DND-41 (cell line): ENCODE measurements at regions not wholly inside any gene's neighbourhood (a gene's known extent, or its start where the extent isn't known, plus 50 kb on each side); places are given as distances from the start of the nearest gene placed in this dataset.
"Not testable (repeated sequence)": the region's sequence is repeated elsewhere in the genome, so short reads cannot be mapped to it uniquely, and the experiment has no call there.

Experiments
- ATAC-seq: fragments of 200-7000 bp; cut with Tn5 transposase; 3 replicates; pipeline ENCODE4 v1.9.1; 2021; ENCODE audit warnings: low read depth; ENCODE audit not compliant: insufficient read depth
- DNase-seq: peaks from one replicate; pipeline ENCODE4 v3.0.0-alpha.2; 2020
- H2AFZ ChIP-seq: 2 replicates; pipeline ENCODE4 v1.6.0; 2012; ENCODE audit warnings: low read depth, low read length
- H3K27ac ChIP-seq: 2 replicates; pipeline ENCODE4 v1.5.1; 2012; ENCODE audit warnings: low read length, inconsistent platforms
- H3K27me3 ChIP-seq: fragments of 200-600 bp; sonication (generic); 2 replicates; pipeline ENCODE4 v1.6.0; 2012; ENCODE audit warnings: low read length, mild to moderate bottlenecking, inconsistent platforms; ENCODE audit not compliant: insufficient read depth, poor library complexity
- H3K36me3 ChIP-seq: 2 replicates; pipeline ENCODE4 v1.5.1; 2012; ENCODE audit warnings: low read length, inconsistent platforms; ENCODE audit not compliant: insufficient read depth
- H3K4me1 ChIP-seq: 2 replicates; pipeline ENCODE4 v1.5.1; 2012; ENCODE audit warnings: mild to moderate bottlenecking, low read length; ENCODE audit not compliant: insufficient read depth
- H3K4me2 ChIP-seq: 2 replicates; pipeline ENCODE4 v1.6.0; 2012; ENCODE audit warnings: mild to moderate bottlenecking, moderate library complexity, low read length, inconsistent platforms; ENCODE audit not compliant: insufficient read depth
- H3K4me3 ChIP-seq, 2 experiments: fragments of 200-600 bp in 1 of 2; shearing (Covaris generic) in 1 of 2; 2 replicates each; pipeline ENCODE4 v1.5.1; 2012 to 2016; ENCODE audit warnings: inconsistent platforms in 2 of 2, low read length in 2 of 2, mild to moderate bottlenecking in 2 of 2, low read depth in 1 of 2, moderate library complexity in 1 of 2
- H3K79me2 ChIP-seq: 2 replicates; pipeline ENCODE4 v1.6.0; 2012; ENCODE audit warnings: low read length, inconsistent platforms; ENCODE audit not compliant: insufficient read depth
- H3K9ac ChIP-seq: 2 replicates; pipeline ENCODE4 v1.6.0; 2012; ENCODE audit warnings: low read depth, mild to moderate bottlenecking, inconsistent platforms, low read length, moderate library complexity
- H3K9me3 ChIP-seq: 2 replicates; pipeline ENCODE4 v1.5.1; 2012; ENCODE audit warnings: low read length, moderate library complexity, mild to moderate bottlenecking, inconsistent platforms; ENCODE audit not compliant: insufficient read depth, severe bottlenecking
- H4K20me1 ChIP-seq: 2 replicates; pipeline ENCODE4 v1.6.0; 2012; ENCODE audit warnings: low read length; ENCODE audit not compliant: insufficient read depth
- CTCF ChIP-seq: IDR thresholded peaks from 2 replicates; pipeline ENCODE4 v1.5.1; 2012; ENCODE audit warnings: borderline replicate concordance, low read length, moderate library complexity, mild to moderate bottlenecking; ENCODE audit not compliant: poor library complexity, severe bottlenecking; ENCODE audit errors: extremely low read depth
- EZH2 ChIP-seq: IDR thresholded peaks from 3 replicates; pipeline ENCODE4 v1.6.1; 2012; ENCODE audit warnings: borderline replicate concordance, low read depth, mild to moderate bottlenecking, moderate library complexity, low read length, inconsistent platforms; ENCODE audit not compliant: severe bottlenecking

- H3K36me3 ChIP-seq: no peaks in the 10 kb centered on the region
- no peaks in the 10 kb centered on the region for H3K27me3 ChIP-seq
- H2AFZ ChIP-seq: no peak overlapping the region
- H3K4me1 ChIP-seq: no peaks in the 10 kb centered on the region
- H3K9ac ChIP-seq: no peak overlapping the region
- H3K4me2 ChIP-seq: no peak overlapping the region
- no peaks in the 10 kb centered on the region for H3K9me3 ChIP-seq
- no peak for TF ChIP-seq CTCF
- no peak for TF ChIP-seq EZH2
- H3K4me3 ChIP-seq: no peak overlapping the region
- DNase-seq (no peak), ATAC-seq (no peak)
- no peaks in the 10 kb centered on the region for H4K20me1 ChIP-seq
- H3K27ac ChIP-seq: no peak overlapping the region
- H3K79me2 ChIP-seq: no peaks in the 10 kb centered on the region
Observed at GRCh38 chr10:25105743-25106260, 69.0 kb upstream of the GPR158 start.

GRCh38 chr10:25107756-25108155 is 67.0 kb upstream of the GPR158 start:
- no peaks in the 10 kb centered on the region for H4K20me1 ChIP-seq
- no peaks in the 10 kb centered on the region for H3K36me3 ChIP-seq
- H3K9me3 ChIP-seq: no peaks in the 10 kb centered on the region
- no peaks in the 10 kb centered on the region for H3K79me2 ChIP-seq
- peaks cover 3% of the 10 kb centered on the region for H3K27me3 ChIP-seq
- H3K4me3 ChIP-seq: no peak overlapping the region
- no peak overlapping the region for H3K27ac ChIP-seq
- TF ChIP-seq EZH2 (no peak), CTCF (no peak)
- H3K4me2 ChIP-seq: no peak overlapping the region
- no peak overlapping the region for H3K9ac ChIP-seq
- H3K4me1 ChIP-seq: no peaks in the 10 kb centered on the region
- no peak for DNase-seq
- no peak overlapping the region for H2AFZ ChIP-seq
- ATAC-seq: no peak

- not testable (repeated sequence) for ATAC-seq, H3K9ac ChIP-seq, H4K20me1 ChIP-seq, H3K4me3 ChIP-seq, H3K4me1 ChIP-seq, DNase-seq, H3K27me3 ChIP-seq, H3K4me2 ChIP-seq, H3K36me3 ChIP-seq, H3K9me3 ChIP-seq, H3K79me2 ChIP-seq, H3K27ac ChIP-seq, H2AFZ ChIP-seq
Observed at GRCh38 chr10:25109896-25110295, 64.9 kb upstream of the GPR158 start.

- Histone ChIP-seq H3K9ac (no peak overlapping the region), H3K9me3 (no peaks in the 10 kb centered on the region), H3K4me1 (no peaks in the 10 kb centered on the region), H3K36me3 (no peaks in the 10 kb centered on the region), H3K79me2 (no peaks in the 10 kb centered on the region), H2AFZ (no peak overlapping the region), H3K27ac (no peak overlapping the region), H3K4me2 (no peak overlapping the region), H3K27me3 (peaks cover 3% of the 10 kb centered on the region), H4K20me1 (no peaks in the 10 kb centered on the region), H3K4me3 (no peak overlapping the region)
- ATAC-seq: no peak
- TF ChIP-seq CTCF (no peak), EZH2 (no peak)
- no peak for DNase-seq
Observed at GRCh38 chr10:25112016-25112415, 62.8 kb upstream of the GPR158 start.
